ENCODE measurements at regions not wholly inside any gene's neighbourhood (a gene's known extent, or its start where the extent isn't known, plus 50 kb on each side); places are given as distances from the start of the nearest gene placed in this dataset.

- TF ChIP-seq CTCF (conservative IDR thresholded peaks at IDR 0.05; ENCODE audit: low read depth, low read length) = no peak
- H3K4me3 ChIP-seq (ENCODE audit: low read depth, low read length) = peak overlapping the region; percentile 3
- DNase-seq (ENCODE audit: low read depth) = peak; percentile 94
Observed at GRCh38 chr12:14257734-14258574, 107.5 kb upstream of the ATF7IP start.

DNA sequence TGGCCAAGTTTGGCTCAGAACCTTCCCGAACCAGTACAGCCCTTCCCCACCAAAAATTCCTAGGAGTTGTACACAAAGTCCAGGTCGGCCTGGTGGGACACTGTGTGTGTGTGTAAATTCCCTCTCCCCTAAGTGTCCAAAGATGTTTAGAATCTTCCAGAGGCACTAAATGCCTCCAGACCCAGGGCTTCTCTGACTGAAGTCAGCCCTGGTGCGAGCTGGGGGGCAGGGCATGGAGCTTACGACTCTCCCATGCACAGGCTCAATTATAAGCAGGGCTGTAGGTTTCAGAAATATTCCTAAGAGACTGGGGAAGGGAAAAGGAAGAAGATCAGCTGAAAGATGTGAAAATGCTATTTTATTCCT lies 106.9 kb upstream of the ATF7IP start:
- no peak for TF ChIP-seq CTCF (conservative IDR thresholded peaks at IDR 0.05; ENCODE audit: low read depth, low read length)
- no peak for DNase-seq (ENCODE audit: low read depth)
- no peak overlapping the region for H3K4me3 ChIP-seq (ENCODE audit: low read depth, low read length)

DNA sequence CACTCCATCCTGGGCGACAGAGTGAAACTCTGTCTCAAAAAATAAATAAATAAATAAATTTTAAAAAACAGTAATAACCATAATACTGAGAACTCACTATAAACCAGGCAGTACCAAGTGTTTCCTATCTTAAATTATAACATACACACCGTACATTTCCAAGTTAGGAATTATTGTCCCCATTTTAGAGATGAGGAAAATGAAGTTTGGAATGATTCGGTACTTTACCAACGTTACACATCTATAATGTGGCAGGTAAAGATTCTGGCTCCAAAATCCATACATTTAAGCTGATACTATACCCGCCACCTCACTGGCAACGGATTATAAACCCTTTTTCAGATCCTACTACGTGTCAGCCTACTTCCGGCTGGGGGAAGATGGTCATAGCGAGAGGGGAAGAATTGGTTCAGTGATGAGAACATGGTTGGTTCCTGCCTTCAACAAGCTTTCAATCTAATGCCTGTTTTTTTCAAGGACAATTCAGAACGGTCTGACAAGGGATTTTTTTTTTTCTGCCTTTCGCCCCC lies 105.9 kb upstream of the ATF7IP start:
- DNase-seq (ENCODE audit: low read depth) = no peak
- no peak for TF ChIP-seq CTCF (conservative IDR thresholded peaks at IDR 0.05; ENCODE audit: low read depth, low read length)
- no peak overlapping the region for H3K4me3 ChIP-seq (ENCODE audit: low read depth, low read length)

DNA sequence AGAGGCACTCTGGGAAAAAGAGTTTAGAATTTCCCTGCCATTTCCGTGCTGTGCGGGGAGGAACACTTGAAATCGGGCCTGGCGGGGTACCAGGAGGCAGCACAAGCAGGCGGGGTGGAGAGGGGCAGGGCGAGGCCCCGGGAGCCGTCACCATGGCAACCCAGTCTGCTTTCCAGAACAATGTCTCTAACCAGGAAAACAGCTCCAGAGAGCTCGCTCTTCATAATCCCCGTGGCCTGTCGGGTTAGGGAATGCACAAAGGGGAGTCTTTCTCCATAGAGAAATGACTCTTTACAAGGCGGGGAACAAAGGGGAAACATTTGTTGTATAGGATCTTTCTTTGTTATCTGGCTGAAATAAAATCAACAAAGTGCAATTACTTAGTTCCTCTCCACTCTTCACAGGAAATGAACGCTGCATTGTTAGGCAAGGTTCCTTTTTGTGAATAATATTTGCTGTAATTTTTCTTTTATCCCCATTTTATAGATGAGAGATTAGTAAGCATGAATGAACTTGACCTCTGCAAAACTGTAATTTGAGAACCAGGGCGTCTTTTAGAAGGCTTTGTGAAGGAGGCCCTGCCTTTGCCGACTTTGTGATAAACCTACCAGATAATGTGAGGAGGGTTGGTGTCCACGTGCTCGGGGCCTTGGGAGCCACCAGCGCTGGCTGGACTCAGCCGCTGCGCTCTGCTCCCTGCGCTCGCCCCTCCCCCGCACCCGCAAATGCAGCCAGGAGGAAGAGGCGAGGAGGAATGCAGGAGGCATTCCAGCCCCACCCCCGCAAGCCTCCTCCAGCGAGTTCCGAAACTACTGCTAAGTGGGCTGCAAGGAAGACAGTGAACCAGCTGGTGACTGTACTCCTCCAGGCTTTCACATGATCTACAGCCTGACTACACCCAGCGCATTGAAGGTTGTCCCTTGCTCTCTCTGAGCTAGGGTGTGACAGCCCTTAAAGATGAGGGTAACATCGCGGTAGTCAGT lies 105.2 kb upstream of the ATF7IP start:
- peak; percentile 67 for DNase-seq (ENCODE audit: low read depth)
- TF ChIP-seq CTCF (conservative IDR thresholded peaks at IDR 0.05; ENCODE audit: low read depth, low read length) = no peak
- no peak overlapping the region for H3K4me3 ChIP-seq (ENCODE audit: low read depth, low read length)

GRCh38 chr12:14261096-14261495 lies 104.4 kb upstream of the ATF7IP start:
- TF ChIP-seq CTCF (conservative IDR thresholded peaks at IDR 0.05; ENCODE audit: low read depth, low read length) = no peak
- H3K4me3 ChIP-seq (ENCODE audit: low read depth, low read length) = no peak overlapping the region
- DNase-seq (ENCODE audit: low read depth) = no peak

- no peak for TF ChIP-seq CTCF (conservative IDR thresholded peaks at IDR 0.05; ENCODE audit: low read depth, low read length)
- DNase-seq (ENCODE audit: low read depth) = no peak
- H3K4me3 ChIP-seq (ENCODE audit: low read depth, low read length) = no peak overlapping the region
Observed at GRCh38 chr12:14261861-14262260, 103.6 kb upstream of the ATF7IP start.
